Activated CD4-positive, alpha-beta T cell treated with anti-CD3 and anti-CD28 coated beads, Interleukin-2, amount 50 U/mL, for 16 hours (primary cell): ENCODE measurements at regions not wholly inside any gene's neighbourhood (a gene's known extent, or its start where the extent isn't known, plus 50 kb on each side); places are given as distances from the start of the nearest gene placed in this dataset.
"Not testable (repeated sequence)": the region's sequence is repeated elsewhere in the genome, so short reads cannot be mapped to it uniquely, and the experiment has no call there.

ENCODE experiments used
- DNase-seq: peaks from one replicate; pipeline ENCODE4 v3.0.0-alpha.2; 2020

DNA sequence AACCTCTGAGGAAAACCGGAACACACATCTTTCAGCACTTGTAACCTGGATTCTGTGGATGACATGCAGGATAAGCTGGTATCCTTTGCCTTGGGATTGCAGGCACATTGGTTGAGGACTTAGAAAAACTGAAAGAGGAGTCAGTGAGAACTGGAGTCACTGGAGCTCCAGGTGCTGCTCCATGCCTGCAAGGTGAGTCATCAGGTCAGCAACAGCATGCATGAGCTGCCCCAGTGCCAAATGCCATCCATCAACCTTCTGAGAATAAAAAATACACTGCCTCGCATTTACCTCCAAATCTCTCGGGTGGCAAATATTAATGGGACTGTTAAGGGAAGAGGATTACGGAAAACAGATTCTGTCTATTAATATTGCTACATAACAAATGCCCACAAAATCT is 729.1 kb downstream of the NTRK3 start:
- no peak for DNase-seq

DNA sequence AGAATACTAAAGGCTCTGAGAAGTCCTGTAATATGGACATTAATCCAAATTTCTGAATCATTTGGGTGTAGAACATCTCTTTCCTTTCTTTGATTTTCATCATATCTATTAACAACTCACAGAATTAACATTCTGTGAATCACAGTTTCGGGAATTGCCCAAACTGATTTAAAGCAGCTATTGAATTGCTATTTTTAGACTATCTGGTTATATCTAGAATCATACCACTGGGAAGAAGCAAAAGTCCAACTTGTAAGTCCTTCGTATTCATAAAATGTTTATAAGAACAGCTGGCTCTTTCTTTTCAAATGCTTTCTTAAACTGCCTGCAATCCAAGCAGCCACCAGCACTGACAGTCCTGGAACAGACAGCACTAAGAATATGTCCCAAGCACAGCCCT is 733.0 kb downstream of the NTRK3 start:
- no peak for DNase-seq

DNA sequence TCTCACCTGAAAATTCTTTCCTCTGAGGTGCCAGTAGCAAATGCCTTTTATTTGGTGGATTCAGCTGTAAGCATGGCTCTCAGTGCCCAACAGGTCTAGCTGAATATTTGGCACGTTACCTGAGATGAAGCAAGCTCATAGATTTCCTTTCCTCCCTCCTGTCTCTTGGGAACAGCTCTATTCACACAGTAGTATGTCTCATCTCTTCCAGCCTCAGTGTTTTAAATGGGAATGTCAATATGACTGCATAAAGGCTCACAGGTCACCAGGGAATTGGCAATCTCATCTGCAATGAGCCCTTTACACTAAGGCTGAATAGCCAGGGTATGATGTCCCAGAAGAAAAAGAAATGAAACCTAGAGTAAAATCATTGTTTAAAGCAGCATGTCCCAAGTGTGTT is 733.5 kb downstream of the NTRK3 start:
- DNase-seq = no peak

DNA sequence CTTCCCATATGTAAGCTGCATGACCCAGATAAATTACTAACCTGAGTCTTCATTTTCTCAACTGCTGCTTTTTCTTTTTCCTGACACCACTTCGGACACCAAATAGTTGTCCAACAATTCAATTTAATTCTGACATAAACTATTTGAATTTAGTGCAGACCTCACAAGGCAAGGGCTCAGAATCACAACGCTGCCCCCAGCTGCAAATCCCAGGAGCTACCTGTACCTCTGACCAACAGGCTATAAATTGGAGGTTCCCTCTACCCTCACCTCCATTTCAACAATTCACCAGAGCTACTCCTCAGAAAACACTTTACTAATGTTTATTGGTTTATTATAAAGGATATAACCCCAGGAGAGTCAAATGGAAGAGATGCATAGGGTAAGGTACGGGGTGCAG is 737.6 kb downstream of the NTRK3 start:
- DNase-seq = no peak

DNA sequence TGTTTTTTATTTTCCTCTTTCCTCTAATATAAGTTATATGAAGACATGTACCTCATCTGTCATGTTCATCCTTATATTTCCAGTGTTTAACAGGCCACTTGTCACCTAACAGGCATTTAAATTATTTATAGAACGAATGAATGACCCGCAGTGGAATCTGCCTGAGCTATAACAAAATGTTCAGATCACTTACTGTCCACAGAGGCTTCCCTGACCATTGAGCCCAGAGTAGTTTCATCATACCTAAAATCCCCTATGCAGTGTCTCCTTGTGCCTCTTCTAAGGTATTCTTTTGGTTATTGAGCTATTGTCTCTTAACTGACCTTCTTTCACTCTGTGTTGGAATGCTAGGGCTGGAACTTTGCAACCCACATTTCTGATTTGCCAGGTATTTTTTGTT is 748.5 kb downstream of the NTRK3 start:
- DNase-seq = no peak

DNA sequence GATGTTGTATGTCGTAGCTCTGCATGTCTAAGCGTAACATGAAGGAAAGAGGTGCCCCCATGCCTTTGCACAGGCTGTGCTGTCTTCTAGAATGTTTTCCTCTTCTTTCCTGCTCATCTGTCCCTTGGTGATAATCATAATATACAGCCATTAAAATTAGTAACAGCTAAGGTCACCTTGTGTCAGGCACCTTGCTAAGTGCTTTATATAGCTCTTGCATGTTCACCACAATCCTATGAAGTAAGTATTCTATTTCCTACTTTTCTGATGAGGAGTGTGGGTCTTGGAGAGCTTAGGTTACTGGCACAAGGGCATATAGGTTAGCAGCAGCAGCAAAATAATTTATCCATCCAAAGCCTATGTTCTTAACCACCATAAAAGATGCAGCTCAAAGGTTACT is 754.4 kb downstream of the NTRK3 start:
- DNase-seq = no peak

DNA sequence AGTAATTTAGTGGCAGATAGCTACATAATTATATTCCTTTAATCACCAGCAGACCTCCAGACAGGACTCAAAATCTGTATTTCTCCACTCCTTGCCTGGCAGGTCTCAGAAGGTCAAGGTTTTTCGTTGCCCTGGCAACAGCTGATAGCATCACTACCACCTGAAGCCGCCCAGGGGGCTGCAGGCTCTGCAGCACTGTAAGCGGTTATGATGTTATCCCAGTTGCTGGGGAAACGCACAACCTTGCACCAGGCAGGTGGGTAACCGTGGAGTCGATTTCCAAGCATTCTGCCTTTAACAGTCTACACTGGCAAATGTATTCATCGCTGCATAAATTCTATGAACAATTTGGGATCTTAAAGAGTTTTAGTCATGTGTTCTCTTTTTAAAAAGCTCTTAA is 756.3 kb downstream of the NTRK3 start:
- DNase-seq = no peak

DNA sequence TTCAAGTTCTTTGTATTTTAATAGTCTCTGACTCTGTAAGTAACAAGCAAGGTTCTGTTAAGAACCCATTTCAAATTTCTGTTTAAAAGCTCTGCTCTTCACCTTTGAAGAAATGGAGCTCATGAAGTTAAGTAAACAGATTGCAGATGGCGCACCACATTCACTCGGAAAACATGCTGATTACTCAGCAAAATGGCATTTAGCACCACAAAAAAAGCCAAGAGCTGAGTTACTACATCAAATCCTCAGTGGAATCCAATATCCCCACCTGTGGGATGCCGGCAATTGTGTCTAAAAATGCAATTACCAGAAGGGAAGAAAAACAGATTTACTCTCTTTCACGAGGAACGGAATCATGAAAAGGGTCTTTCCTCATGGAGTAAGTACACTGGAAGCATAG is 758.0 kb downstream of the NTRK3 start:
- no peak for DNase-seq

DNA sequence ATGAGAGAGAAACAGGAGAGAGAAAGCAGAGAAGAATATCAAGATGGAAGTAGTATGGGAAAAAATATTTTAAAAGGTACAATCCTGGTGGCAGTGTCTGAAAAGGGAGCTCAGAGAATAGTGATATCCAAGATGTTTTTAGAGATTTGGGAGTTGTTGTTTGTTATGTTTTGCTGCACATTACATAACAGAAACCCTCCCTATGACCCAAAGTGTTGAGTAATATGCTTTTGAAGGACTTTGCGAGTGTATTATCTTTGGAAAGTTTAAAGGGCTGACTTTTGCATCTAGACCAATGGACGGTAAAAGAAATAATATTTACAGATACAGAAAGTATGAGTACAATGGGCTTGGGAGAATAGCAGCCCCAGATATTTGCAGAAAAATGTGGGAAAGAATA is 759.7 kb downstream of the NTRK3 start:
- DNase-seq = no peak

DNA sequence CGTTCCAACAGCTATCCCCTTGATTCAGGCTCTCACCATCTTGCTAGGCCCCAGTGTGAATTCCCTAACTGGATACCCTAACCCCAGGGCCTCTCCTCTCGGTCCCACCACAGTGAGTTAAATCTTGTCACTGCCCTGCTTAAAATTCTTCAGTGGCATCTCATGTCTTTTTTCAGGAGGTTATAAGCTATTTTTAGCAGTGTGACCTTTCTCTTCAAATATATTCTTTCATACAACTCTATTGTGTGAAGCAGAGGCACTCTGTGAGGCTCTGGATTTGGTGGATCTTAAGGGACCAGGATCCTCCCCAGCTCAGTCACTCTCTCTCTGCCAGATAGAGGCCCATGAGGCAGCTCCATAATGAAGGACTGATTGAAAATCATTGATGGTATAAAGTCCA is 760.4 kb downstream of the NTRK3 start:
- no peak for DNase-seq

DNA sequence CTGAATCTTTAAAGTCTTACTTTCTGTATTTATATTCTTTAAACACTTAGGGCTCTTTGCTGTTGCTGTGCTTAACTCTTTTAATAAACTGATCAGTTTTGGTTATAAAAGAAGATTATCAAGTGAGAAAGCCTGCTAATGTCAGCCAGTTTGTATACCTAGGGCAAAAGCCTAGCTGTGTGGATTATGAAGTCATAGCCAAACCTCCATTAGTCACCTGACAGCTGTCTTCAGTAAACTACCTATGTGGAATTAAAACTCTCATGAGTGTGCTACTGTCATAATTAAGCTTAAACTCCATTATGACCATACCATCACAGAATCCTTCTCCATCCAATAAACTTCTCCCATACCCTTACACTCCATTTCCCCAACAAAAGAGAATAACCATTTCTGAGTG is 762.7 kb downstream of the NTRK3 start:
- DNase-seq = no peak

DNA sequence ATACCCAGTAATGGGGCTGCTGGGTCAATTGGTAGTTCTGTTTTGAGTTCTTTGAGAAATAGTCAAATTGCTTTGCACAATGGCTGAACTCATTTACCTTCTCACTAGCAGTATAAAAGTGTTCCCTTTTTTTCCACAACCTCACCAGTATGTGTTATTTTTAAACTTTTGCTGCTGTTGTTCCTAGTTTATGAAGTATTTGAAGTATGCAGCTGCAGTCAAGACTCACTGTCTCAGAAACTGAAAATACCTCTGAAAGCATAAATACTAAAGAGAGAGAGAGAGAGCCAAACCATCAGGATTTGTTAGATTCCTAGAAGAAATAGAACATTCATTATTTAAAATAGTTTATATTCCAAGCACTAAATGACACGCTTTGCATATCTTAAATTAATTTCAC is 764.2 kb downstream of the NTRK3 start:
- no peak for DNase-seq

DNA sequence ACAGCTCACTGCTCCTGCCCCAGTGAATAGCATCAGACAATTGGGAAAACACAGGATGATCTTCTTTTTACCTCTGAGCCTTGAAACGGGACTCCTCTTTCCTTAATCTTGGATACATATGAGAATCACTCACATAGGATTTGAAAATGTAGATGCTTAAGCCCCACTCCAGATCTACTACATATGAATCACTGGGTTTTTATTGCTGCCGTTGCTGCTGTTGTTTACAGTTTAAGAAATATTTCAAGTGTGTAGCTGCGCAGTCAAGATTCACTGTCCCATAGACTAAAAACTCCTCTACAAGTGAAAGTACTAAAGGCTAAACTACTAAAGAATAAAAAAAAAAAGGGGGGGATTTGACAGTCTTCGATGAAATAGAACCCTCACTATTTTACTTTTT is 765.9 kb downstream of the NTRK3 start:
- no peak for DNase-seq

DNA sequence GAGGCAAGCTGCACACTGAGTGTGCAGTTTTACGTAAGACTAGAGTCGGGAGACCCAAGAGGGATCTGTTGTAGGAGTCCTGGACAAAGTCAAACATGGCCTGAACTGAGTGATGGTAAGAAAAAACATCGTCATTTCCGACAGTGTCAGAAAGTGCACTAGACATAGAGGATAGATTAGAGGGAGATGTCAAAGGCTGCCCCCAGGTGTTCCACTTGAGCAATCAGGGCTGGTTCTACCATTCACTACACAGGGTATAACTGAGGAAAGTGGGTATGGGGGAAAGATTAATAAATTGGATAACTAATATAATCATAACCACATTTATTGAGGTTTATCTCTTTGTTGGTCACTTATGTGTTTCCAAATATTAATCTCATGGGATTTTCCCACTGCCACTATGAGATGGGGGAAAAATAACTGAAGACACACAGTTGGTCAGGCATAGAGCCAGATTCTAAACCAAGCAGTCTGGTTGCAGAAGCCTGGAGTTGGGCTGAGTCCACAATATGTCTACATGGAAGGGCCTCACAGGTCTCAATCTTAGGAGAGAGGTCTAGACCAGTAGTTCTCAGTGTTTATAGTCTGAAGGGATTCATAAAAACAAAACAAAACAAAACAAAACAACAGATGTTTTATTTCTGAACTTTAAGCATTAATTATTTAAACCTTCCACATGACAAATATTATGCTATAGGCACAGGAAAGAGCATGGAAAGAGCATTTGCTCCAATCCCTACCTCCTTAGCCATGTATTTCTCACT is 766.5 kb downstream of the NTRK3 start:
- no peak for DNase-seq

DNA sequence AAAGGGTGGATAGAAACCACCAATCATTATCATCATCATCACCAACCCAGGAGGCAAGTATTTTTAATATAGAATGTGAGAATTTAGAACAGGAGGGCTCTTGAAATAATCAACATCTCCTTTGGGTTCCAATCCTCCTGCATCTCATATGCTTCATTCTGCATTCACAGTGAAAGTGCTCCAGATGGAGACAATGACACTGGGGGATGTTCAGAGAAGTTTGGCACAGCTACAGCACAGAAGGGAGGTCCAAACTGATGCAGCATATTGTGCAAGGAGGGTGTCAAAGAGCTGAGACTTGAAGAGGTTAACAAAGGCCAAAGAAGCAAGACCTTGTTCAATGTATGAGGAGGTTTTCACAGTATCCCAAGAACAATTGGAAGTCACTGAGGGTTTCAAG is 767.1 kb downstream of the NTRK3 start:
- no peak for DNase-seq

DNA sequence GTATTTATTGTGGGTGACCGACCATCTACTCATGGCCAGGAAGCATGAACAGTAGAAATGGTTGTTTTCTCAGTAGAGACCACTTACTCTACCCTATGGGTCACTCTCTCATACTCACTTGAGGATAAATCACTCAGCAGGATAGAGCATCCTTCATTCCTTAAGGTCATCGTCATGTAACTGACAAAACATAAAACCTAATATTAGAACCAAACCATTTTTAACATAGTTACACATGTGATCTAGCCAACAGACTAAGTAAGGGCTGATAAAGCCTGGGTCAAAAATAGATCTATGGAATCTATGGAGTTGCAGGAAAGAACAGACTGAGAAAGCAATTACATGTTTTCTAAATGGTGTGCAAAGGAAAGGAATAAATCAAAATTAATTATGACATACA is 769.1 kb downstream of the NTRK3 start:
- no peak for DNase-seq

DNA sequence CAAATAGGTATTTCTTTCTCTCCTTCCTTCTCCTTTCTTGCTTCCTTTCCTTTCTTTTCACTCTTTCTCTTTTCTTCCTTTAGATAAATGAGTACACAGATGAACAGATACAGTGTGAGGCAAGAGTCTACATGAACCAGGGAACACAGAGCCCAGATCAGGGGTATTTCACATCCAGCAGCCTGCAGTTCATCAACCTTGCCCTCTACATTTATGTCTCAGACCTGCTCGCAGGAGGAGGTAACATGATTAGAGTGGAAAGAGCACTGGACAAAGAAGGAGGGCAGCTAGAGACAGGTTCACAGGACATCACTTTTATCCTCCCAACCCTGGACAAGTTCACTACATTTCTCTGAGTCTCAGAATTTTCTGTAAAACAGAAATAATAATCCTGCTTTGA is 773.1 kb downstream of the NTRK3 start:
- DNase-seq = no peak

DNA sequence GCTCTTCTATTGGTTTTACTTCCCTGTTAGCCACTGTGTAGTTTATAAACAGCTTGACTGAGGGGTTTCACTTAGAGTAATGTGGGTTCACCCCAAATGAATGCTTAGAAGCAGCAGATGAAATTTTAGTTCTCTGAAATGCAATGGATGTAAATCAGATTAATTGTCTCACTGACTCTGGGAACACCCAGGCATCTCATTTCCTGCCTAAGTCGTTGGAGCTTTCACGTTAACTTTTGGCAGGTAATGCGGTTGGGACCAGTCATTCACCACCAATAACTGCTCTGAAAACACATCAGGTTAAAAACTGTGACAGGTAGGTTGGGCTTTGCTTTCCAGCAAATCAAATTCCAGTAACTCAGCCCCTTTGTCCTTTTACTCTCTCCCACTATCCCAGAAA is 775.4 kb downstream of the NTRK3 start:
- no peak for DNase-seq

DNA sequence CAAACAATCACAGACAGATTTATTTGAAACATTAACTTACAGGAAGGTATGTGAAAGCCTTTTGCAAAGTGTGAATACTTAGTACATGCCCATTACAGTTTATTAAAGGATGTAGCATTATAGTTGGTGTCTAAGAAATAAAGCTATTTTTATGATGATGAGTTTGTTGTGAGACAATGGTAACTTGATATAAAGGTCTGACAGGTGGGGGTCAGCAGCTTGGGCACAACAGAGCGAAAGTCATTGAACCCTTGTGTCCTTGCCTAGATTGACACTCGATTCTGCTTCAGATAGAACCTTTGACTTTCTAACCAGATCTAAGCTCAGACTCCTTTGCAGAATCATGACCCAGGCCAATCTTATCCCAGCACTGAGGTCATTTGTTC is 777.9 kb downstream of the NTRK3 start:
- no peak for DNase-seq

DNA sequence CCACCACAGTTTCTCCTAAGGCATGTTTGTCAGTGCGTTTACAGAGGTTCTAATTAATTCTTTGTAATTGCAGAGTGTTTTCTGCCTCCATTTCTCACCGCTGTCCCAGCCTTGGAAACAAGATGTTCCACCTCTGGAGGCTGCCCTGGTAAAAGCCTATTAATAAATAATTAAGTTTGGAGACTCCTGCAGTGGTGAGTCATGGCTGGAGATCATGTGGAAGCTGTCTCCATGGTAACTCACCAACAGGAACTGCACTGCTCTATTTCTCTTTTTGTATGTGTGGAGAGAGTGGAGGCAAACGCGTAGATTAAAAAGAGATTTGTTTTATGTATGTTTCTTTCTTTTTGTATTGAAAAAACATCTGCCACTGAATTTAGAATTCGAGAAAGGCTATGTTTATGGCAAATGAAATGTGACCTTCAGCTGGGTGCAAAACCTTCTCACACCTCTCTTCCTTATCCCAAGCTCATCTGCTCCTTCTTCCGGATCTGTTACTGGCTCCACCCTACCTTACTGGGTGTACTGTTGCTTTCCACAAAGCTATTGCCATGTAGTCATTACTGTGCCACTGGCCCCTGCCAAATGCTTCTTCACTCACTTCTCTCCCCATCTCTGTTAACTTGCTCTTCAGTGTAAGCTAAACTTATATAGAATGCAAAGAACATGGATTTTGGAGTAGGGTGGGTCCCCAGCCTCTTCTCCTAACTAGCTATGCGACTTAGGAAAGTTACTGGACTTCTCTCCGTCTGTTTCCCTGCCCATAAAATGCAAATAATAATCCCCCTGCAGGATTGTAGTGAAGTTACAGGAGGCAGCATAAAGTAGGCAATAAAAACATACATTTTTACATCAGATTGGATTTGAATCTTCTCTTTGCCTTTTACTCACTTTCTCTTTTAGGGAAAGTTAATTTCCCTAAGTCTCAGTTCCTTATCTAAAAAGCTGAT is 778.5 kb downstream of the NTRK3 start:
- DNase-seq = no peak

DNA sequence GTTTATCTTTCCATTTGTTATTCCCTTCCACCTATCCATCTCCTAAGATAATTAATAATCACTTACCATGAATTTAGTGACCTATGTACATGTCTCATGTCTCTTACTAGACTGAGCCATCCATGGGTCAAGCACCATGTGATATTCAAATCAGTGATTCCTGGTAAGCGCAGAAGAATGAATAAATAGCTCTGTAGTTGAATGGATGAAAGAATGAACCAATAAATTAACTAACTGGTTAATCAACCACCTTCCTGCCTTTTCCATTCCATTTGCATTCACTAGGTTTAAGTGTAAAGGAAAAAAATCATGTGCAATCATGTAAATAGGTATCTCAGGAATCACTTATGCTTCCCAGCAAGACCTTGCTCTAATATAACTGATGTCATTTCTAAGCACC is 779.5 kb downstream of the NTRK3 start:
- DNase-seq = no peak

DNA sequence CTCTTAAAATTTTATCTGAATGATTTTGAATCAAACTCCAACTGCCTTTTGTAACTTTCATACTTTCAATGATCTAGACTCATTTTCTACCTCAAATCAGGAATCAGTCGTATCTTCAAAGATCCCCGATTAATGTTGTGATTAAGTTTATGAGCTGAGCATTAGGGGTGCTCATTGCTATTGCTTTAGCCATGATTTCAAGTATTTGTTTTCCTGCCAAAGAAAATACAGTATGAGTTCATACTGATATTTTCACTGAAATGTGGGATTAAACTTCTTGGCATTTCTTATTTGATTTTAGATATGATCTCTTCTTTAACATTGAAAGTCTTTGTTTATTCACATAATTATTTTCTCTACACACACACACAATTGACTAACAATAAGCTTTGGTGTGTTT is 785.6 kb downstream of the NTRK3 start:
- no peak for DNase-seq

DNA sequence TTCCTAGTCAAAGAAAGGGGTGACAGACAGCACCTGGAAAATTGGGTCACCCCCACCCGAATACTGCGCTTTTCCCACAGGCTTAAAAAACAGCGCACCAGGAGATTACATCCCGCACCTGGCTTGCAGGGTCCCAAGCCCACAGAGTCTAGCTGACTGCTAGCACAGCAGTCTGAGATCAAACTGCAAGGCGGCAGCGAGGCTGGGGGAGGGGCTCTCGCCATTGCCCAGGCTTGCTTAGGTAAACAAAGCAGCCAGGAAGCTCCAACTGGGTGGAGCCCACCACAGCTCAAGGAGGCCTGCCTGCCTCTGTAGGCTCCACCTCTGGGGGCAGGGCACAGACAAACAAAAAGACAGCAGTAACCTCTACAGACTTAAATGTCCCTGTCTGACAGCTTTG is 792.6 kb downstream of the NTRK3 start:
- DNase-seq = not testable (repeated sequence)

DNA sequence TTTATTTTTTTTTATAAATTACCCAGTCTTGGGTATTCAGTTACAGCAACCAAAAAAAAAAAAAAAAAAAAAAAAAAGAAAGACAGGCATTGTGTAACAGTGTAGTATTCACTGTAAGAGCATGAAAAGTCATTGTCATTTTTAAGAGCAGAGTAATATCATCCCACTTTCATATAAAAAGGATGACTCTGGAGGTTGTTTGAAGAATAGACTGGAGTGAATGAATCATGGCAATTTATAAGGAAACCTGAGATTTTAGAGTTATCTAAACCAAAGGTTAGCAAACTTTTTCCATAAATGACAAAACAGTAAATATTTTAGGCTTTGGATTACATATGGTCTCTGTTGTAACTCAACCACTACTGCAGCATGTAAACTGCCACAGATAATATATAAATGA is 794.9 kb downstream of the NTRK3 start:
- DNase-seq = no peak

DNA sequence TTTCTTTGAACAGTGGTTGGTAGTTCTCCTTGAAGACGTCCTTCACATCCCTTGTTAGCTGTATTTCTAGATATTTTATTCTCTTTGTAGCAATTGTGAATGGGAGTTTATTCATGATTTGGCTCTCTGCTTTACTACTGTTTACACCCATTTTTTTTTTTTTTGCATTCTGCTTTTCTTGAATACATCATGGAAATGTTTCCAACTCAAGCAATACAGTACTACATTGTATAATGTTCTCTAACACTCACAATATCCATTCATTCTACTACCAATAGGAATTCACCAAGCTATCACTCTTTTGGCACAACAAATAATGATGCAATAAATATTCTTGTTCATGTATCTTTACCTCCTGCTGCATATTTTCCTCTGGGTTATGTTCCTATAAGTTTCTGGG is 801.7 kb downstream of the NTRK3 start:
- DNase-seq = no peak
